ENCODE measurements at regions not wholly inside any gene's neighbourhood (a gene's known extent, or its start where the extent isn't known, plus 50 kb on each side); places are given as distances from the start of the nearest gene placed in this dataset.

GRCh38 chr7:145293754-145294153 is 457.9 kb upstream of the TPK1 start:
- DNase-seq (ENCODE audit: low read depth in 2 of 3, low spot score in 1 of 3): no peak

GRCh38 chr7:145293228-145293701 is 457.4 kb upstream of the TPK1 start:
- no peak for DNase-seq (ENCODE audit: low read depth in 2 of 3, low spot score in 1 of 3)

- DNase-seq (ENCODE audit: low read depth in 2 of 3, low spot score in 1 of 3): no peak
Measured at GRCh38 chr7:145289384-145289783, 453.5 kb upstream of the TPK1 start.

- DNase-seq (ENCODE audit: low read depth in 2 of 3, low spot score in 1 of 3): no peak
Measured at GRCh38 chr7:145276118-145276517, 440.3 kb upstream of the TPK1 start.

GRCh38 chr7:145269418-145270161 is 433.7 kb upstream of the TPK1 start:
- no peak for DNase-seq (ENCODE audit: low read depth in 2 of 3, low spot score in 1 of 3)

- no peak for DNase-seq (ENCODE audit: low read depth in 2 of 3, low spot score in 1 of 3)
Measured at GRCh38 chr7:145265180-145265579, 429.3 kb upstream of the TPK1 start.

- DNase-seq (ENCODE audit: low read depth in 2 of 3, low spot score in 1 of 3): no peak
Measured at GRCh38 chr7:145263886-145264285, 428.0 kb upstream of the TPK1 start.

- no peak for DNase-seq (ENCODE audit: low read depth in 2 of 3, low spot score in 1 of 3)
Measured at GRCh38 chr7:145252031-145252430, 416.2 kb upstream of the TPK1 start.

- DNase-seq (ENCODE audit: low read depth in 2 of 3, low spot score in 1 of 3): no peak
Measured at GRCh38 chr7:145224775-145225174, 388.9 kb upstream of the TPK1 start.

- no peak for DNase-seq (ENCODE audit: low read depth in 2 of 3, low spot score in 1 of 3)
Measured at GRCh38 chr7:145219461-145219860, 383.6 kb upstream of the TPK1 start.

- DNase-seq (ENCODE audit: low read depth in 2 of 3, low spot score in 1 of 3): no peak
Measured at GRCh38 chr7:145216866-145217265, 381.0 kb upstream of the TPK1 start.

- DNase-seq (ENCODE audit: low read depth in 2 of 3, low spot score in 1 of 3): no peak
Measured at GRCh38 chr7:145212050-145212449, 376.2 kb upstream of the TPK1 start.

- DNase-seq (ENCODE audit: low read depth in 2 of 3, low spot score in 1 of 3): no peak
Measured at GRCh38 chr7:145211211-145211610, 375.4 kb upstream of the TPK1 start.

GRCh38 chr7:145193951-145194350 is 358.1 kb upstream of the TPK1 start:
- DNase-seq (ENCODE audit: low read depth in 2 of 3, low spot score in 1 of 3): no peak

GRCh38 chr7:145184956-145185355 is 349.1 kb upstream of the TPK1 start:
- no peak for DNase-seq (ENCODE audit: low read depth in 2 of 3, low spot score in 1 of 3)

- no peak for DNase-seq (ENCODE audit: low read depth in 2 of 3, low spot score in 1 of 3)
Measured at GRCh38 chr7:145183069-145183468, 347.2 kb upstream of the TPK1 start.

- DNase-seq (ENCODE audit: low read depth in 2 of 3, low spot score in 1 of 3): no peak
Measured at GRCh38 chr7:145175366-145175765, 339.5 kb upstream of the TPK1 start.

- DNase-seq (ENCODE audit: low read depth in 2 of 3, low spot score in 1 of 3): no peak
Measured at GRCh38 chr7:145169908-145170307, 334.1 kb upstream of the TPK1 start.

GRCh38 chr7:145168879-145169278 is 333.0 kb upstream of the TPK1 start:
- DNase-seq (ENCODE audit: low read depth in 2 of 3, low spot score in 1 of 3): no peak

- no peak for DNase-seq (ENCODE audit: low read depth in 2 of 3, low spot score in 1 of 3)
Measured at GRCh38 chr7:145168427-145168826, 332.6 kb upstream of the TPK1 start.

- DNase-seq (ENCODE audit: low read depth in 2 of 3, low spot score in 1 of 3): no peak
Measured at GRCh38 chr7:145156834-145157233, 321.0 kb upstream of the TPK1 start.

GRCh38 chr7:145152589-145152988 is 316.7 kb upstream of the TPK1 start:
- no peak for DNase-seq (ENCODE audit: low read depth in 2 of 3, low spot score in 1 of 3)

- DNase-seq (ENCODE audit: low read depth in 2 of 3, low spot score in 1 of 3): no peak
Measured at GRCh38 chr7:145151676-145152075, 315.8 kb upstream of the TPK1 start.
